SK-N-SH treated with all-trans-retinoic acid at 6 μM for 48 hours (cell line): ENCODE measurements at regions not wholly inside any gene's neighbourhood (a gene's known extent, or its start where the extent isn't known, plus 50 kb on each side); places are given as distances from the start of the nearest gene placed in this dataset.

Experiments used
- ATAC-seq: fragments of 200-7000 bp; cut with Tn5 transposase; 3 replicates; pipeline ENCODE4 v1.9.1; 2020; ENCODE audit warnings: mild to moderate bottlenecking, moderate library complexity
- ARNTL ChIP-seq: fragments of 450-650 bp; formaldehyde crosslinking; IDR thresholded peaks from 2 replicates; pipeline ENCODE4 v1.5.0; 2020; ENCODE audit warnings: low read depth, mild to moderate bottlenecking, moderate library complexity, borderline replicate concordance
- BACH2 ChIP-seq: fragments of 250-450 bp; sonication (Bioruptor Pico); IDR thresholded peaks from 2 replicates; pipeline ENCODE4 v1.9.0; 2021; ENCODE audit warnings: mild to moderate bottlenecking, borderline replicate concordance
- CREB5 ChIP-seq: fragments of 250-450 bp; sonication (Bioruptor Pico); IDR thresholded peaks from 2 replicates; pipeline ENCODE4 v1.5.1; 2020; ENCODE audit warnings: low read depth, mild to moderate bottlenecking, moderate library complexity
- CSDC2 ChIP-seq: fragments of 250-450 bp; sonication (Bioruptor Pico); IDR thresholded peaks from 2 replicates; pipeline ENCODE4 v1.5.0; 2020; ENCODE audit warnings: mild to moderate bottlenecking, moderate library complexity
- CSRNP3 ChIP-seq: fragments of 250-450 bp; sonication (Bioruptor Pico); IDR thresholded peaks from 2 replicates; pipeline ENCODE4 v1.5.1; 2021; ENCODE audit warnings: mild to moderate bottlenecking, moderate library complexity
- ESRRG ChIP-seq: fragments of 250-450 bp; sonication (Bioruptor Pico); IDR thresholded peaks from 2 replicates; pipeline ENCODE4 v1.6.1; 2021; ENCODE audit warnings: mild to moderate bottlenecking
- GLIS3 ChIP-seq: fragments of 250-450 bp; sonication (Bioruptor Pico); IDR thresholded peaks from 2 replicates; pipeline ENCODE4 v1.5.0; 2020; ENCODE audit warnings: mild to moderate bottlenecking, moderate library complexity
- ISL1 ChIP-seq: fragments of 250-450 bp; sonication (Bioruptor Pico); IDR thresholded peaks from 2 replicates; pipeline ENCODE4 v2.1.2; 2022; ENCODE audit warnings: mild to moderate bottlenecking, moderate library complexity
- OSR1 ChIP-seq: fragments of 250-450 bp; sonication (Bioruptor Pico); IDR thresholded peaks from 2 replicates; pipeline ENCODE4 v1.8.0; 2022; ENCODE audit warnings: moderate library complexity, mild to moderate bottlenecking, inconsistent platforms
- POU6F1 ChIP-seq: fragments of 250-450 bp; sonication (Bioruptor Pico); IDR thresholded peaks from 2 replicates; pipeline ENCODE4 v1.8.0; 2021; ENCODE audit warnings: low read depth, mild to moderate bottlenecking, moderate library complexity, borderline replicate concordance
- PPARA ChIP-seq: fragments of 250-450 bp; sonication (Bioruptor Pico); IDR thresholded peaks from 2 replicates; pipeline ENCODE4 v1.5.0; 2020; ENCODE audit warnings: mild to moderate bottlenecking, borderline replicate concordance
- RARB ChIP-seq: fragments of 250-450 bp; sonication (Bioruptor Pico); IDR thresholded peaks from 2 replicates; pipeline ENCODE4 v1.8.0; 2021; ENCODE audit warnings: mild to moderate bottlenecking, moderate library complexity
- SNAI2 ChIP-seq: fragments of 250-450 bp; sonication (Bioruptor Pico); IDR thresholded peaks from 2 replicates; pipeline ENCODE4 v1.5.0; 2020; ENCODE audit warnings: mild to moderate bottlenecking, moderate library complexity
- TCF4 ChIP-seq: fragments of 250-450 bp; sonication (Bioruptor Pico); IDR thresholded peaks from 2 replicates; pipeline ENCODE4 v1.8.0; 2021; ENCODE audit warnings: mild to moderate bottlenecking, moderate library complexity, borderline replicate concordance
- TOX ChIP-seq: fragments of 250-450 bp; sonication (Bioruptor Pico); IDR thresholded peaks from 2 replicates; pipeline ENCODE4 v1.8.0; 2021; ENCODE audit warnings: mild to moderate bottlenecking, moderate library complexity, borderline replicate concordance
- ZC3H10 ChIP-seq: fragments of 250-450 bp; sonication (Bioruptor Pico); IDR thresholded peaks from 2 replicates; pipeline ENCODE4 v1.5.1; 2021; ENCODE audit warnings: mild to moderate bottlenecking, moderate library complexity
- ZFP3 ChIP-seq: fragments of 250-450 bp; sonication (Bioruptor Pico); IDR thresholded peaks from 2 replicates; pipeline ENCODE4 v1.5.0; 2020; ENCODE audit warnings: mild to moderate bottlenecking, moderate library complexity
- ZFP30 ChIP-seq: fragments of 450-650 bp; formaldehyde crosslinking; IDR thresholded peaks from 2 replicates; pipeline ENCODE4 v1.5.0; 2022; ENCODE audit warnings: mild to moderate bottlenecking, moderate library complexity
- ZNF565 ChIP-seq: fragments of 450-650 bp; formaldehyde crosslinking; conservative IDR thresholded peaks from 2 replicates; pipeline ENCODE4 v1.5.0; 2020; ENCODE audit warnings: low read depth, mild to moderate bottlenecking, moderate library complexity
- ZNF70 ChIP-seq: fragments of 450-650 bp; formaldehyde crosslinking; IDR thresholded peaks from 2 replicates; pipeline ENCODE4 v1.5.0; 2020; ENCODE audit warnings: mild to moderate bottlenecking, moderate library complexity
- ZNF8 ChIP-seq: fragments of 450-650 bp; formaldehyde crosslinking; IDR thresholded peaks from 2 replicates; pipeline ENCODE4 v1.5.0; 2020; ENCODE audit warnings: mild to moderate bottlenecking, moderate library complexity
- TF ChIP-seq, protein P1 (sequence below): fragments of 250-450 bp; sonication (Bioruptor Pico); IDR thresholded peaks from 2 replicates; pipeline ENCODE4 v1.8.0; 2020; ENCODE audit warnings: mild to moderate bottlenecking, moderate library complexity, borderline replicate concordance

DNA sequence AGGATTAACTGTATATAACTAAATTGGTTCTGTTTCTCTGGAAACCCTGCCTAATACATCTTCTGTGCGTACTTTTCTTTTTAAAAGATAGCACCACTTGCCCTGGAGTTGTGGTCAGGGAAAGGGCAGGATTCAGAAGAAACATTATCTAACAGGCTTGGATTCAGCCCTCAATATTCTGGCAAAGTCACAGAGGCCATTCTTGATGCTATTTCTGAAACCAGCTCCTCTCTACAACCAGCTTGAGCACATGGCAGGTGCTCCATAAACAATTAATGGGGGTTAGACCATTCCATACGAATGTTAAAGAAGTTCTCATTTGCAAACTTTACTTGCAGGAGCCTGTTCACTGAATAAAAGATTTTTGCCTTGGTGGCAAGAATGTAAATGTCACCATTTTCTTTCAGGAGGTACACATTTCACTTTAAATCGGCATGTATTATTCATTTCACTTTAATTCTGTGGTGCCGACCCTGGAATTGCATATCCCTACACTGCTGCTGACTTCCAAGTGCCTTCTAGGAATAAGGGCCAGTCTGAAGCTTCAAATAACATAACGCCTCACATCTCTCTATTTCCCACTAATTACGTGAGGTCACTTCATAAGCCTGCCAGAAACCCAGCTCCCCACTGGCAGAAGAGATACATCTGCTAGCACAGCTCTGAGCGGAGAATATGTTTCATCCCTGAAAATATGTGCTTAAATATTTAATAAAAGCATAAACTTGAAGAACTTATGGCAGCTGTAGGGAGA, 248.7 kb downstream of the ADGRG6 start:
- no peak for ATAC-seq
- TF ChIP-seq POU6F1 (CRISPR knock-in tag) (no peak), OSR1 (no peak), CREB5 (no peak), ZNF565 (CRISPR knock-in tag) (no peak), SNAI2 (no peak), GLIS3 (CRISPR knock-in tag) (no peak), ZFP3 (CRISPR knock-in tag) (no peak), CSDC2 (no peak), TCF4 (CRISPR knock-in tag) (no peak), ZFP30 (no peak)

DNA sequence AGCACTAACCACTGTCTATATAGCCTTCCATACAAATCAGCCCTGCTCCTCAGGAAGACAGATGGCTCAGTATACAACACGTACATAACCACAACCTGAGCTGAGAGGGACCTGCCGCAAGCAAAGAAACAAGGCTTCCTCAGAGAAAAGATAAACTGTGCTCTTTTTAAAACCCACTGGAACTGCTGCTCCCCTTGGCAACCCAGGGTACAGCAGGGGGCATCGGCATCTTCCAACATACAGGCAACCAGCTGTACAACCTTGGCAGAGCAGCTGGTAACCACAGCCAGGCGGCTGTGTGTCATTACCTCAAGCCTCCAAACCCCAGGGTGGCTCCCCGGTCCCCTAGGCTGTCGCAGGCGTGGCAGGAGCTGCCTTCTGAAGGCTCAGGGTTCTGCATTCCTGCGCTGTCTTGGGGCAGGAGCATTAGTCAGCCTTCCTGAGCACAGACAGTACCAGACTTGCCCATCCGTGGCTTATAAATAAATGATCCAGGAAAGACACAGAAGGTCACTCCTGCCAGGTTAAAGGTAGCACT, 249.5 kb downstream of the ADGRG6 start:
- TF ChIP-seq BACH2 (CRISPR knock-in tag) (no peak), ZNF565 (CRISPR knock-in tag) (no peak)
- peak; percentile 88 for ATAC-seq

DNA sequence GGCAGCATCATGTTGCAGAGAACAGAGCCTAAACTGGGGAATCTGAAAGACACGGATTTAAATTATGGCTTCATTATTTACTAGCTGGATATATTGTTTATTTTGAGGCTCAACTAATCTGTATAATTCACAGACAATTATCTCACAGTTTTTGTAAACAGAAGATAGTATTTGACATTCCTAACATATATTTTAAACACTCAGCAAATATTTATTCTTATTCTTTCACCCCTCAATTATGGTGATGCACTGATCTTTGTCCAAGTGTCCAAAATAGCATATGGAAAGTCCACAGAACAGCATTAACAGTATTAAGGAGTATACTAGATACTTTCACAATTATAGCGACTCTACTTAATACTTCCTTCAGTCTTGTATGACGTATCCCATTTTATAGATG, 257.0 kb downstream of the ADGRG6 start:
- no peak for ATAC-seq
- no peak for TF ChIP-seq CSRNP3
- no peak for TF ChIP-seq ZNF565 (CRISPR knock-in tag)
- no peak for TF ChIP-seq BACH2 (CRISPR knock-in tag)
- TF ChIP-seq ESRRG, result no peak
- no peak for TF ChIP-seq PPARA (CRISPR knock-in tag)
- TF ChIP-seq TCF4 (CRISPR knock-in tag), result no peak
- no peak for TF ChIP-seq ARNTL
- TF ChIP-seq SNAI2, result no peak
- TF ChIP-seq ISL1 (CRISPR knock-in tag), result no peak
- no peak for TF ChIP-seq ZC3H10 (CRISPR knock-in tag)
- TF ChIP-seq RARB (CRISPR knock-in tag), result no peak
- TF ChIP-seq GLIS3 (CRISPR knock-in tag), result no peak
- TF ChIP-seq ZFP30, result no peak
- no peak for TF ChIP-seq ZNF8 (CRISPR knock-in tag)
- TF ChIP-seq CSDC2, result no peak
- no peak for TF ChIP-seq TOX (CRISPR knock-in tag)
- TF ChIP-seq ZFP3 (CRISPR knock-in tag), result no peak
- no peak for TF ChIP-seq OSR1

GRCh38 chr6:142561511-142562265, 259.9 kb downstream of the ADGRG6 start:
- TF ChIP-seq ZNF70 (no peak), CREB5 (no peak), PPARA (CRISPR knock-in tag) (no peak), TOX (CRISPR knock-in tag) (no peak), POU6F1 (CRISPR knock-in tag) (no peak), OSR1 (no peak), ISL1 (CRISPR knock-in tag) (no peak), ESRRG (no peak), ARNTL (no peak), ZFP3 (CRISPR knock-in tag) (no peak), ZFP30 (no peak)
- TF ChIP-seq, protein P1, sequence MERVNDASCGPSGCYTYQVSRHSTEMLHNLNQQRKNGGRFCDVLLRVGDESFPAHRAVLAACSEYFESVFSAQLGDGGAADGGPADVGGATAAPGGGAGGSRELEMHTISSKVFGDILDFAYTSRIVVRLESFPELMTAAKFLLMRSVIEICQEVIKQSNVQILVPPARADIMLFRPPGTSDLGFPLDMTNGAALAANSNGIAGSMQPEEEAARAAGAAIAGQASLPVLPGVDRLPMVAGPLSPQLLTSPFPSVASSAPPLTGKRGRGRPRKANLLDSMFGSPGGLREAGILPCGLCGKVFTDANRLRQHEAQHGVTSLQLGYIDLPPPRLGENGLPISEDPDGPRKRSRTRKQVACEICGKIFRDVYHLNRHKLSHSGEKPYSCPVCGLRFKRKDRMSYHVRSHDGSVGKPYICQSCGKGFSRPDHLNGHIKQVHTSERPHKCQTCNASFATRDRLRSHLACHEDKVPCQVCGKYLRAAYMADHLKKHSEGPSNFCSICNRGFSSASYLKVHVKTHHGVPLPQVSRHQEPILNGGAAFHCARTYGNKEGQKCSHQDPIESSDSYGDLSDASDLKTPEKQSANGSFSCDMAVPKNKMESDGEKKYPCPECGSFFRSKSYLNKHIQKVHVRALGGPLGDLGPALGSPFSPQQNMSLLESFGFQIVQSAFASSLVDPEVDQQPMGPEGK (CRISPR knock-in tag), result no peak
- no peak for ATAC-seq
